ENCODE measurements at regions not wholly inside any gene's neighbourhood (a gene's known extent, or its start where the extent isn't known, plus 50 kb on each side); places are given as distances from the start of the nearest gene placed in this dataset.
"Not testable (repeated sequence)": the region's sequence is repeated elsewhere in the genome, so short reads cannot be mapped to it uniquely, and the experiment has no call there.

DNA sequence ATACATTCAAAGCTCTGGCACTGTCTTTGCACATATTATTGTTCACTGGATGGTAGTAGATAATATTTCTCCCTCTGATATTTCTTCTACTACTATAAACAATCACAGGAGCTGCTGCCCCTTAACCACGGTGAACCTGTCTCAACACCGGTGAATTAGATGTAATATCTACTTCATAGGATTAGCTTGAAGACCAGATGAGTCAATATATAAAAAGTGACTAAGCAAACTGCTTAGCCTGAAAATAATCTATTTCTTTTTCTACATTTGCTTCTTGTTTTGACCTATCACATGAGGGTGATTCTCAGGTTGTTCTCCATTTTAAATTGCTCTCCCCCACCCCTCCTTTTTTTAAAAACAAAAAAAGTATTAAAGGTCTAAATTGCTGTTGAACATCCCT is 645.5 kb downstream of the ANKRD50 start:
- Histone ChIP-seq H3K79me2 (ENCODE audit: control insufficient read depth, low read length) (no peaks in the 10 kb centered on the region), H3K4me2 (ENCODE audit: low read length) (no peak overlapping the region), H3K4me1 (ENCODE audit: control insufficient read depth, low read length) (no peaks in the 10 kb centered on the region), H3K27me3 (ENCODE audit: control insufficient read depth, low read length) (no peaks in the 10 kb centered on the region), H3F3A (ENCODE audit: control insufficient read depth, insufficient read depth) (no peaks in the 10 kb centered on the region), H3K4me3 (ENCODE audit: low read length) (no peak overlapping the region), H3K9me3 (ENCODE audit: control insufficient read depth, insufficient read depth, low read length) (peaks cover 6% of the 10 kb centered on the region; the same call in 1 of the 2 replicates), H3K36me3 (ENCODE audit: control insufficient read depth, low read length) (no peaks in the 10 kb centered on the region), H3K9me2 (replicated peaks; ENCODE audit: control insufficient read depth, low read length) (no peaks in the 10 kb centered on the region), H4K20me1 (ENCODE audit: control insufficient read depth, insufficient read depth, low read depth, low read length) (no peaks in the 10 kb centered on the region), H3K27ac (ENCODE audit: low read depth, low read length) (no peak overlapping the region)
- TF ChIP-seq, protein P1, sequence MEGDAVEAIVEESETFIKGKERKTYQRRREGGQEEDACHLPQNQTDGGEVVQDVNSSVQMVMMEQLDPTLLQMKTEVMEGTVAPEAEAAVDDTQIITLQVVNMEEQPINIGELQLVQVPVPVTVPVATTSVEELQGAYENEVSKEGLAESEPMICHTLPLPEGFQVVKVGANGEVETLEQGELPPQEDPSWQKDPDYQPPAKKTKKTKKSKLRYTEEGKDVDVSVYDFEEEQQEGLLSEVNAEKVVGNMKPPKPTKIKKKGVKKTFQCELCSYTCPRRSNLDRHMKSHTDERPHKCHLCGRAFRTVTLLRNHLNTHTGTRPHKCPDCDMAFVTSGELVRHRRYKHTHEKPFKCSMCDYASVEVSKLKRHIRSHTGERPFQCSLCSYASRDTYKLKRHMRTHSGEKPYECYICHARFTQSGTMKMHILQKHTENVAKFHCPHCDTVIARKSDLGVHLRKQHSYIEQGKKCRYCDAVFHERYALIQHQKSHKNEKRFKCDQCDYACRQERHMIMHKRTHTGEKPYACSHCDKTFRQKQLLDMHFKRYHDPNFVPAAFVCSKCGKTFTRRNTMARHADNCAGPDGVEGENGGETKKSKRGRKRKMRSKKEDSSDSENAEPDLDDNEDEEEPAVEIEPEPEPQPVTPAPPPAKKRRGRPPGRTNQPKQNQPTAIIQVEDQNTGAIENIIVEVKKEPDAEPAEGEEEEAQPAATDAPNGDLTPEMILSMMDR (IDR thresholded peaks at IDR 0.05; ENCODE audit: low read depth, low read length, poor library complexity, severe bottlenecking) = no peak
- no peak for TF ChIP-seq EZH2phosphoT487 (IDR thresholded peaks at IDR 0.05; ENCODE audit: borderline replicate concordance, low read length)

DNA sequence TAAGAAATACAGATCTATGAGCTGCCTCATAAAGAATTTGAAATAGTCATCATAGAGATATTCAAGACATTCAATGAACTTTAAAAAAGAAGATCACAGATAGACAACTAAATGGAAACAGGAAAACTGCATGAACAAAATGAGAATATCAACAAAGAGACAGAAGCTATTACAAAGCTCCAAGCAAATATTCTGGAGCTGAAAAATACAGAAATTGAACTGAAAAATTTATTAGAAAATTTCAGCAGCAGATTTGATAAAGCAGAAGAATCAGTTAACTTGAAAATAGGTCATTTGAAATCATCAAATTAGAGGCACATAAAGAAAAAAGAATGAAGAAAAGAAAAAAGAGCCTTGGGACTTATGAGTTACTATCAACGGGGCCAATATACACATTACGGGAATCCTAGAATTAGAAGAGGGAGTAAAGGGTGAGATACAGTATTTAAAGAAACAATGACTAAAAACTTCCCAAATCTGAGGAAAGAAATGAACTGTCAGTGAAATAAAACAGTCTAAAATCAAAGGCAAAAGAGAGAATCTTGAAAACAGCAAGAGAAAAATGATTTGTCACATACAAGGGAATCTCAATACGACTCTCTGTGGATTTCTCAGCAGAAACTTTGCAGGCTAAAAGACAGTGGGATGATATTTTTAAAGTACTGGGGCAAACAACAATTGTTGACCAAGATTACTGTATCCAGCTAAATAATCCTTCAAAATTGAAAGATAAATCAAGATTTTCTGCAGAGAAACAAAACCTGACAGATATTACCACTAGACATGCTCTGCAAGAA is 641.6 kb downstream of the ANKRD50 start:
- Histone ChIP-seq H3K36me3 (ENCODE audit: control insufficient read depth, low read length) (no peaks in the 10 kb centered on the region), H3F3A (ENCODE audit: control insufficient read depth, insufficient read depth) (no peaks in the 10 kb centered on the region), H4K20me1 (ENCODE audit: control insufficient read depth, insufficient read depth, low read depth, low read length) (no peaks in the 10 kb centered on the region), H3K9me2 (replicated peaks; ENCODE audit: control insufficient read depth, low read length) (no peaks in the 10 kb centered on the region), H3K4me3 (ENCODE audit: low read length) (no peak overlapping the region), H3K4me2 (ENCODE audit: low read length) (no peak overlapping the region), H3K4me1 (ENCODE audit: control insufficient read depth, low read length) (no peaks in the 10 kb centered on the region), H3K27me3 (ENCODE audit: control insufficient read depth, low read length) (no peaks in the 10 kb centered on the region), H3K9me3 (ENCODE audit: control insufficient read depth, insufficient read depth, low read length) (peaks cover 6% of the 10 kb centered on the region; the same call in 1 of the 2 replicates), H3K79me2 (ENCODE audit: control insufficient read depth, low read length) (no peaks in the 10 kb centered on the region), H3K27ac (ENCODE audit: low read depth, low read length) (no peak overlapping the region)
- TF ChIP-seq, protein P1 (IDR thresholded peaks at IDR 0.05; ENCODE audit: low read depth, low read length, poor library complexity, severe bottlenecking) = no peak
- TF ChIP-seq EZH2phosphoT487 (IDR thresholded peaks at IDR 0.05; ENCODE audit: borderline replicate concordance, low read length) = no peak

DNA sequence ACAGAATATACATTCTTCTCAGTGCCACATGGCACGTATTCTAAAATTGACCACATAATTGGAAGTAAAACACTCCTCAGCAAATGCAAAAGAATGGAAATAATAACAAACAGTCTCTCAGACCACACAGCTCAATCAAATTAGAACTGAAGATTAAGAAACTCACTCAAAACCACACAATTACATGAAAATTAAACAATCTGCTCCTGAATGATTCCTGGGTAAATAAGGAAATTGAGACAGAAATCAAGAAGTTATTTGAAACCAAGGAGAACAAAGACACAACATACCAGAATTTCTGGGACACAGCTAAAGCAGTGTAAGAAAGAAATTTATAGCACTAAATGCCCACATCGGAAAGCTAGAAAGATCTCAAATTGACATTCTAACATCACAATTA is 637.3 kb downstream of the ANKRD50 start:
- H3K27me3 ChIP-seq (ENCODE audit: control insufficient read depth, low read length); H3K79me2 ChIP-seq (ENCODE audit: control insufficient read depth, low read length); H3K36me3 ChIP-seq (ENCODE audit: control insufficient read depth, low read length); H3K4me3 ChIP-seq (ENCODE audit: low read length); H3K4me2 ChIP-seq (ENCODE audit: low read length); H3K9me2 ChIP-seq (replicated peaks; ENCODE audit: control insufficient read depth, low read length); H3F3A ChIP-seq (ENCODE audit: control insufficient read depth, insufficient read depth); H3K9me3 ChIP-seq (ENCODE audit: control insufficient read depth, insufficient read depth, low read length); H3K4me1 ChIP-seq (ENCODE audit: control insufficient read depth, low read length); H4K20me1 ChIP-seq (ENCODE audit: control insufficient read depth, insufficient read depth, low read depth, low read length); H3K27ac ChIP-seq (ENCODE audit: low read depth, low read length): not testable (repeated sequence)

DNA sequence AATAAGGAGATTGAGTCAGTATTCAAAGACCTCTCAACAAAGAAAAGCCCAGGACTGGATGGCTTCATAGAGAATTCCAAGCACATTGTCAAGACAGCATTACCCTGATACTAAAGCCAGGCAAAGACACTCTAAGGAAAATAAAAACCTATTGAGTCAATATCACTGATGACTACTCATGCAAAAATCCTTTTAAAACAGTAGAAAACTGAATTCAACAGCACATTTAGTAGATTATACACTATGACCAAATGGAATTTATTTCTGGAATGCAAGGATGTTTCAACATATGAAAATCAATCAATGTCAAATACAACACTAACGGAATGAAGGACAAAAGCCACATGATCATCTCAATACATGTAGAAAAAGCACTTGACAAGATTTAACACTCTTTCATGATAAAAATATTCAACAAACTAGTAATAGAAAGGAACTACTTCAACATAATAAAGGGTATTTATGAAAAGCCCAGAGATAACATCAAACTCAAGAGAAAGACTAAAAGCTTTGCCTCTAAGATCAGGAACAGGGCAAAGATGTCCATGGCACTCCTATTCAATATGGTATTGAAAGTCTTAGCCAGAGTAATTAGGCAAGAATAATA is 633.3 kb downstream of the ANKRD50 start:
- Histone ChIP-seq H3K27me3 (ENCODE audit: control insufficient read depth, low read length) (no peaks in the 10 kb centered on the region), H3K4me1 (ENCODE audit: control insufficient read depth, low read length) (no peaks in the 10 kb centered on the region), H3K27ac (ENCODE audit: low read depth, low read length) (no peak overlapping the region), H4K20me1 (ENCODE audit: control insufficient read depth, insufficient read depth, low read depth, low read length) (no peaks in the 10 kb centered on the region), H3K9me2 (replicated peaks; ENCODE audit: control insufficient read depth, low read length) (no peaks in the 10 kb centered on the region), H3K36me3 (ENCODE audit: control insufficient read depth, low read length) (no peaks in the 10 kb centered on the region), H3K79me2 (ENCODE audit: control insufficient read depth, low read length) (no peaks in the 10 kb centered on the region), H3K9me3 (ENCODE audit: control insufficient read depth, insufficient read depth, low read length) (no peaks in the 10 kb centered on the region), H3F3A (ENCODE audit: control insufficient read depth, insufficient read depth) (no peaks in the 10 kb centered on the region), H3K4me3 (ENCODE audit: low read length) (no peak overlapping the region), H3K4me2 (ENCODE audit: low read length) (no peak overlapping the region)
- TF ChIP-seq, protein P1 (IDR thresholded peaks at IDR 0.05; ENCODE audit: low read depth, low read length, poor library complexity, severe bottlenecking) = no peak
- no peak for TF ChIP-seq EZH2phosphoT487 (IDR thresholded peaks at IDR 0.05; ENCODE audit: borderline replicate concordance, low read length)

All from DOHH2 (cell line).